ENCODE measurements at regions not wholly inside any gene's neighbourhood (a gene's known extent, or its start where the extent isn't known, plus 50 kb on each side); places are given as distances from the start of the nearest gene placed in this dataset.

GRCh38 chr10:14468023-14468441 is 137.3 kb upstream of the FRMD4A start:
- peak; percentile 26 for DNase-seq

- peak; percentile 65 for DNase-seq
Measured at GRCh38 chr10:14466257-14466656, 135.5 kb upstream of the FRMD4A start.

GRCh38 chr10:14460447-14460846 is 129.7 kb upstream of the FRMD4A start:
- DNase-seq = no peak

GRCh38 chr10:14459665-14460064 is 128.9 kb upstream of the FRMD4A start:
- no peak for DNase-seq

GRCh38 chr10:14456870-14457266 is 126.1 kb upstream of the FRMD4A start:
- no peak for DNase-seq

- DNase-seq = no peak
Measured at GRCh38 chr10:14456218-14456869, 125.6 kb upstream of the FRMD4A start.

- no peak for DNase-seq
Measured at GRCh38 chr10:14454629-14455028, 123.9 kb upstream of the FRMD4A start.

GRCh38 chr10:14454206-14454605 is 123.5 kb upstream of the FRMD4A start:
- no peak for DNase-seq

GRCh38 chr10:14453593-14453992 is 122.9 kb upstream of the FRMD4A start:
- no peak for DNase-seq

GRCh38 chr10:14451341-14451740 is 120.6 kb upstream of the FRMD4A start:
- DNase-seq = no peak

- no peak for DNase-seq
Measured at GRCh38 chr10:14450041-14450491, 119.3 kb upstream of the FRMD4A start.

- DNase-seq = no peak
Measured at GRCh38 chr10:14449293-14449815, 118.6 kb upstream of the FRMD4A start.

GRCh38 chr10:14448197-14448990 is 117.7 kb upstream of the FRMD4A start:
- no peak for DNase-seq

GRCh38 chr10:14447094-14447839 is 116.5 kb upstream of the FRMD4A start:
- DNase-seq = no peak

GRCh38 chr10:14439451-14440259 is 108.9 kb upstream of the FRMD4A start:
- DNase-seq = peak; percentile 70

GRCh38 chr10:14438576-14438975 is 107.9 kb upstream of the FRMD4A start:
- no peak for DNase-seq

GRCh38 chr10:14438057-14438456 is 107.3 kb upstream of the FRMD4A start:
- DNase-seq = no peak

GRCh38 chr10:14435976-14436632 is 105.4 kb upstream of the FRMD4A start:
- no peak for DNase-seq

GRCh38 chr10:14433147-14433546 is 102.4 kb upstream of the FRMD4A start:
- DNase-seq = no peak

- DNase-seq = no peak
Measured at GRCh38 chr10:14431868-14432267, 101.1 kb upstream of the FRMD4A start.

- DNase-seq = no peak
Measured at GRCh38 chr10:14429043-14429700, 98.4 kb upstream of the FRMD4A start.

Measured in skin of body (tissue), 1 donor.